HEK293 (cell line): ENCODE measurements at regions not wholly inside any gene's neighbourhood (a gene's known extent, or its start where the extent isn't known, plus 50 kb on each side); places are given as distances from the start of the nearest gene placed in this dataset.
"Not testable (repeated sequence)": the region's sequence is repeated elsewhere in the genome, so short reads cannot be mapped to it uniquely, and the experiment has no call there.

Experiments used
- CTCF ChIA-PET: fragments of 350-600 bp; formaldehyde crosslinking; extraction: SDS; loops from one replicate; lab custom pipeline; 2021; ENCODE audit warnings: antibody characterized with exemption; lab: Yijun Ruan, JAX
- POLR2A ChIA-PET: fragments of 300-600 bp; formaldehyde crosslinking; extraction: SDS; loops from one replicate; lab custom pipeline; 2020; ENCODE audit warnings: antibody characterized with exemption, inconsistent platforms; lab: Yijun Ruan, JAX
- H3K27ac ChIP-seq: fragments of 200-500 bp; sonication (Bioruptor generic); 2 replicates; pipeline ENCODE4 v1.5.1; 2014; ENCODE audit warnings: low read depth, low read length, control low read depth, inconsistent platforms; ENCODE audit errors: extremely low read depth
- H3K36me3 ChIP-seq, 2 experiments: fragments of 200-500 bp in 1 of 2; sonication (Bioruptor generic) in 1 of 2; 1 replicate in 1 of 2; 2 replicates in 1 of 2; pipeline ENCODE4 v1.5.1; 2014 to 2017; ENCODE audit warnings: inconsistent platforms in 2 of 2, low read length in 2 of 2; ENCODE audit not compliant: control insufficient read depth in 2 of 2, insufficient read depth in 1 of 2
- H3K4me1 ChIP-seq: fragments of 200-500 bp; sonication (Bioruptor generic); 2 replicates; pipeline ENCODE4 v1.5.1; 2014; ENCODE audit warnings: mild to moderate bottlenecking, low read length, inconsistent platforms; ENCODE audit not compliant: control insufficient read depth, insufficient read depth
- H3K4me3 ChIP-seq: 2 replicates; pipeline ENCODE4 v1.5.1; 2011; ENCODE audit warnings: low read depth, mild to moderate bottlenecking, control low read depth, low read length, moderate library complexity
- H3K9me3 ChIP-seq: fragments of 200-500 bp; sonication (Bioruptor generic); 2 replicates; pipeline ENCODE4 v1.5.1; 2014; ENCODE audit warnings: low read depth, low read length, inconsistent platforms; ENCODE audit not compliant: control insufficient read depth, insufficient read depth
- FEZF1 ChIP-seq: fragments of 450-650 bp; formaldehyde crosslinking; IDR thresholded peaks from 2 replicates; pipeline ENCODE4 v1.5.1; 2016; ENCODE audit warnings: missing biosample characterization, missing genetic modification characterization
- GLI4 ChIP-seq: fragments of 450-650 bp; formaldehyde crosslinking; IDR thresholded peaks from 2 replicates; pipeline ENCODE4 v1.5.1; 2016; ENCODE audit warnings: missing biosample characterization, missing genetic modification characterization
- MEIS1 ChIP-seq: sonication (generic); formaldehyde crosslinking; IDR thresholded peaks from 2 replicates; pipeline ENCODE4 v1.8.1; 2022; ENCODE audit warnings: missing genetic modification reagents, mild to moderate bottlenecking, borderline replicate concordance
- OSR2 ChIP-seq: fragments of 450-650 bp; formaldehyde crosslinking; IDR thresholded peaks from 2 replicates; pipeline ENCODE4 v1.5.1; 2016; ENCODE audit warnings: missing biosample characterization, missing genetic modification characterization
- PRDM6 ChIP-seq: fragments of 450-650 bp; formaldehyde crosslinking; IDR thresholded peaks from 2 replicates; pipeline ENCODE4 v1.5.1; 2017; ENCODE audit warnings: missing biosample characterization, missing genetic modification characterization
- SCRT1 ChIP-seq: fragments of 450-650 bp; formaldehyde crosslinking; IDR thresholded peaks from 2 replicates; pipeline ENCODE4 v1.5.1; 2016; ENCODE audit warnings: missing biosample characterization, missing genetic modification characterization, borderline replicate concordance
- SP3 ChIP-seq: fragments of 450-650 bp; formaldehyde crosslinking; IDR thresholded peaks from 2 replicates; pipeline ENCODE4 v1.5.1; 2016; ENCODE audit warnings: missing biosample characterization, missing genetic modification characterization
- TCF7L2 ChIP-seq: IDR thresholded peaks from 2 replicates; pipeline ENCODE4 v1.6.1; 2011; ENCODE audit warnings: low read depth, mild to moderate bottlenecking, inconsistent platforms, low read length, moderate library complexity, borderline replicate concordance
- ZBTB6 ChIP-seq: fragments of 450-650 bp; formaldehyde crosslinking; IDR thresholded peaks from 2 replicates; pipeline ENCODE4 v1.5.1; 2017; ENCODE audit warnings: missing biosample characterization, missing genetic modification characterization
- ZFP37 ChIP-seq: fragments of 450-650 bp; formaldehyde crosslinking; IDR thresholded peaks from 2 replicates; pipeline ENCODE4 v1.5.1; 2016; ENCODE audit warnings: missing biosample characterization, missing genetic modification characterization
- ZNF112 ChIP-seq: fragments of 450-650 bp; formaldehyde crosslinking; IDR thresholded peaks from 2 replicates; pipeline ENCODE4 v1.5.0; 2017; ENCODE audit warnings: missing biosample characterization, missing genetic modification characterization
- ZNF146 ChIP-seq: fragments of 450-650 bp; formaldehyde crosslinking; IDR thresholded peaks from 2 replicates; pipeline ENCODE4 v1.5.1; 2016; ENCODE audit warnings: missing biosample characterization, missing genetic modification characterization
- ZNF221 ChIP-seq: fragments of 450-650 bp; formaldehyde crosslinking; IDR thresholded peaks from 2 replicates; pipeline ENCODE4 v1.5.1; 2017; ENCODE audit warnings: missing biosample characterization, missing genetic modification characterization, borderline replicate concordance
- ZNF324 ChIP-seq: fragments of 450-650 bp; formaldehyde crosslinking; IDR thresholded peaks from 2 replicates; pipeline ENCODE4 v1.5.1; 2016; ENCODE audit warnings: missing biosample characterization, missing genetic modification characterization
- ZNF449 ChIP-seq: fragments of 450-650 bp; formaldehyde crosslinking; IDR thresholded peaks from 2 replicates; pipeline ENCODE4 v1.5.1; 2017; ENCODE audit warnings: missing biosample characterization, mild to moderate bottlenecking, missing genetic modification characterization, moderate library complexity
- ZNF473 ChIP-seq: fragments of 450-650 bp; formaldehyde crosslinking; IDR thresholded peaks from 2 replicates; pipeline ENCODE4 v1.5.1; 2017; ENCODE audit warnings: missing biosample characterization, missing genetic modification characterization
- ZNF555 ChIP-seq: fragments of 450-650 bp; formaldehyde crosslinking; conservative IDR thresholded peaks from 2 replicates; pipeline ENCODE4 v1.5.1; 2017; ENCODE audit warnings: missing biosample characterization, mild to moderate bottlenecking, missing genetic modification characterization, inconsistent platforms
- ZNF629 ChIP-seq: fragments of 450-650 bp; formaldehyde crosslinking; IDR thresholded peaks from 2 replicates; pipeline ENCODE4 v1.5.1; 2017; ENCODE audit warnings: missing biosample characterization, missing genetic modification characterization
- ZNF777 ChIP-seq: fragments of 450-650 bp; formaldehyde crosslinking; IDR thresholded peaks from 2 replicates; pipeline ENCODE4 v1.5.1; 2017; ENCODE audit warnings: missing biosample characterization, missing genetic modification characterization, borderline replicate concordance

- H3K27ac ChIP-seq, H3K36me3 ChIP-seq, CTCF ChIA-PET, H3K9me3 ChIP-seq, H3K4me1 ChIP-seq, POLR2A ChIA-PET, H3K4me3 ChIP-seq: not testable (repeated sequence)
- peak; percentile 72 for TF ChIP-seq ZNF146 (tag by site-specific recombination)
These were observed 103.5 kb upstream of the ADRA1B start for GRCh38 chr5:159812759-159813158.

GRCh38 chr5:159814222-159814621 lies 102.1 kb upstream of the ADRA1B start:
- peaks cover 2% of the 10 kb centered on the region; the same call in 1 of the 2 replicates for H3K4me1 ChIP-seq
- H3K4me3 ChIP-seq, result no peak overlapping the region
- CTCF ChIA-PET, result interaction anchor here (0.6 to 1.1 kb wide), 2 partner anchors 102 to 1985 kb away, joined by 3 read pairs; partner anchors contain the start of gene ADRA1B
- H3K27ac ChIP-seq, result no peak overlapping the region
- no peaks in the 10 kb centered on the region for H3K9me3 ChIP-seq
- H3K36me3 ChIP-seq, result no peaks in the 10 kb centered on the region
- no peak for TF ChIP-seq ZNF777 (tag by site-specific recombination)
- TF ChIP-seq MEIS1 (CRISPR knock-in tag), result no peak
- no peak for TF ChIP-seq ZNF324
- no peak for TF ChIP-seq SP3 (tag by site-specific recombination)
- TF ChIP-seq PRDM6 (tag by site-specific recombination), result no peak
- no peak for TF ChIP-seq ZNF112
- no peak for TF ChIP-seq OSR2 (tag by site-specific recombination)
- TF ChIP-seq ZNF555 (tag by site-specific recombination), result no peak
- no peak for TF ChIP-seq SCRT1 (tag by site-specific recombination)
- no peak for TF ChIP-seq ZFP37 (tag by site-specific recombination)
- no peak for TF ChIP-seq GLI4 (tag by site-specific recombination)
- no peak for TF ChIP-seq ZNF473 (tag by site-specific recombination)
- no peak for TF ChIP-seq FEZF1 (tag by site-specific recombination)
- no peak for TF ChIP-seq ZNF629 (tag by site-specific recombination)
- no peak for TF ChIP-seq ZNF449 (tag by site-specific recombination)
- no peak for TF ChIP-seq ZNF221 (tag by site-specific recombination)
- no peak for TF ChIP-seq ZBTB6 (tag by site-specific recombination)
- no peak for TF ChIP-seq TCF7L2
- TF ChIP-seq, all 188 proteins: peak for 0
- POLR2A ChIA-PET, result no interaction called here
